ENCODE measurements at regions not wholly inside any gene's neighbourhood (a gene's known extent, or its start where the extent isn't known, plus 50 kb on each side); places are given as distances from the start of the nearest gene placed in this dataset.

DNA sequence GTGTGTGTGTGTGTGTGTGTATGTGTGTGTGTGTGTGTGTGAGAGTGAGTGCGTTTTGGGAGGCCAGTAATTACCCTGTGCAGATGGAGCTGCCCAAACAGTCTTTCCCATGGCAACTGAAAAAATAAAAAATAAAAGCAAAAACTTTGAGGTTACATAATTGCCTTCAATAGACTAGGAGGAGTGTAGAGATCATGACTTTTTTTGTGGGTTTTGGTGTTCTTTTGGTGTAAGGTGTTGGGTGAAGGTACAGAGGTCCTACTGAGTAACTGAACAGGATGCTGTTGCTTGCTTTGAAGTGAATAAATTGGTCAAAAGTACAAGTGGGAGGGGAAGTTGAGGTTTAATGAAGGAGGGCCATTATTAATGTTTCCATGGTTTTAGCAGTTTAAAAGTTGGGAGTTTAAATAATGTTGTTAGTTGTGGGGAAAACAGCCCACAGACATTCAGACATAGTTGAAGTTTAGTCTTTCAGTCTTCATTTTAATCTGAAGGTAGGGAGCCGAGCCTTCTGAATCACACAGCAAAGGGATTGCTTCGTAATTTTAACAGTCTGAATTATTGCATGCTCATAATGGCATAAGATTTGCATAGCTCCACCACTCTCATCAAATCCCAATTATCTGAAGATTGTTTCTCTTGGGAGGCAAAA is 251.4 kb downstream of the PRL start:
- WGBS = 77% methylated on average over 3 of the region's 3 CpGs
- TF ChIP-seq, protein P1, sequence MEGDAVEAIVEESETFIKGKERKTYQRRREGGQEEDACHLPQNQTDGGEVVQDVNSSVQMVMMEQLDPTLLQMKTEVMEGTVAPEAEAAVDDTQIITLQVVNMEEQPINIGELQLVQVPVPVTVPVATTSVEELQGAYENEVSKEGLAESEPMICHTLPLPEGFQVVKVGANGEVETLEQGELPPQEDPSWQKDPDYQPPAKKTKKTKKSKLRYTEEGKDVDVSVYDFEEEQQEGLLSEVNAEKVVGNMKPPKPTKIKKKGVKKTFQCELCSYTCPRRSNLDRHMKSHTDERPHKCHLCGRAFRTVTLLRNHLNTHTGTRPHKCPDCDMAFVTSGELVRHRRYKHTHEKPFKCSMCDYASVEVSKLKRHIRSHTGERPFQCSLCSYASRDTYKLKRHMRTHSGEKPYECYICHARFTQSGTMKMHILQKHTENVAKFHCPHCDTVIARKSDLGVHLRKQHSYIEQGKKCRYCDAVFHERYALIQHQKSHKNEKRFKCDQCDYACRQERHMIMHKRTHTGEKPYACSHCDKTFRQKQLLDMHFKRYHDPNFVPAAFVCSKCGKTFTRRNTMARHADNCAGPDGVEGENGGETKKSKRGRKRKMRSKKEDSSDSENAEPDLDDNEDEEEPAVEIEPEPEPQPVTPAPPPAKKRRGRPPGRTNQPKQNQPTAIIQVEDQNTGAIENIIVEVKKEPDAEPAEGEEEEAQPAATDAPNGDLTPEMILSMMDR (IDR thresholded peaks at IDR 0.05) = no peak
- no peak for TF ChIP-seq POLR2AphosphoS5 (IDR thresholded peaks at IDR 0.05)
- TF ChIP-seq EP300 (IDR thresholded peaks at IDR 0.05) = no peak
- no peak for TF ChIP-seq POLR2A (IDR thresholded peaks at IDR 0.05)
- H3K4me3 ChIP-seq = no peak overlapping the region
- no peaks in the 10 kb centered on the region for H3K9me3 ChIP-seq
- H3K36me3 ChIP-seq = no peaks in the 10 kb centered on the region
- no peak overlapping the region for H3K27ac ChIP-seq
- no peaks in the 10 kb centered on the region for H3K27me3 ChIP-seq
- peaks cover 20% of the 10 kb centered on the region for H3K4me1 ChIP-seq
- no peak for DNase-seq (ENCODE audit: low spot score in 2 of 2)

GRCh38 chr6:22049002-22049401 is 247.8 kb downstream of the PRL start:
- Histone ChIP-seq H3K9me3 (no peaks in the 10 kb centered on the region), H3K27ac (no peak overlapping the region)

GRCh38 chr6:22053391-22053997 is 243.3 kb downstream of the PRL start:
- H3K9me3 ChIP-seq = no peaks in the 10 kb centered on the region
- WGBS = 87% methylated on average over 3 of the region's 3 CpGs
- TF ChIP-seq EP300 (IDR thresholded peaks at IDR 0.05) (no peak), POLR2AphosphoS5 (IDR thresholded peaks at IDR 0.05) (no peak), POLR2A (IDR thresholded peaks at IDR 0.05) (no peak)
- TF ChIP-seq, protein P1 (IDR thresholded peaks at IDR 0.05) = no peak
- no peak overlapping the region for H3K27ac ChIP-seq
- H3K36me3 ChIP-seq = no peaks in the 10 kb centered on the region
- no peaks in the 10 kb centered on the region for H3K27me3 ChIP-seq
- DNase-seq (ENCODE audit: low spot score in 2 of 2) = no peak
- H3K4me3 ChIP-seq = no peak overlapping the region
- peaks cover 10% of the 10 kb centered on the region for H3K4me1 ChIP-seq

More at GRCh38 chr6:22049002-22049401, 247.8 kb downstream of the PRL start:
- TF ChIP-seq POLR2A (IDR thresholded peaks at IDR 0.05) (no peak), POLR2AphosphoS5 (IDR thresholded peaks at IDR 0.05) (no peak), EP300 (IDR thresholded peaks at IDR 0.05) (no peak)
- Histone ChIP-seq H3K4me1 (peaks cover 2% of the 10 kb centered on the region), H3K36me3 (no peaks in the 10 kb centered on the region), H3K27me3 (no peaks in the 10 kb centered on the region), H3K4me3 (no peak overlapping the region)
- DNase-seq (ENCODE audit: low spot score in 2 of 2) = no peak

GRCh38 chr6:22056398-22056797 is 240.4 kb downstream of the PRL start:
- TF ChIP-seq POLR2AphosphoS5 (IDR thresholded peaks at IDR 0.05) (no peak), POLR2A (IDR thresholded peaks at IDR 0.05) (no peak), EP300 (IDR thresholded peaks at IDR 0.05) (no peak)
- TF ChIP-seq, protein P1 (IDR thresholded peaks at IDR 0.05) = no peak
- H3K27ac ChIP-seq = no peak overlapping the region
- no peaks in the 10 kb centered on the region for H3K36me3 ChIP-seq
- WGBS = 43% methylated on average over 9 of the region's 9 CpGs
- H3K9me3 ChIP-seq = no peaks in the 10 kb centered on the region
- no peak overlapping the region for H3K4me3 ChIP-seq
- peaks cover 10% of the 10 kb centered on the region for H3K4me1 ChIP-seq
- no peak for DNase-seq (ENCODE audit: low spot score in 2 of 2)
- H3K27me3 ChIP-seq = no peaks in the 10 kb centered on the region

- 87% methylated on average over 2 of the region's 2 CpGs for WGBS
- Histone ChIP-seq H3K27ac (no peak overlapping the region), H3K27me3 (no peaks in the 10 kb centered on the region), H3K4me3 (no peak overlapping the region), H3K36me3 (no peaks in the 10 kb centered on the region), H3K9me3 (no peaks in the 10 kb centered on the region), H3K4me1 (peaks cover 10% of the 10 kb centered on the region)
- TF ChIP-seq, protein P1 (IDR thresholded peaks at IDR 0.05) = no peak
- TF ChIP-seq POLR2AphosphoS5 (IDR thresholded peaks at IDR 0.05) (no peak), POLR2A (IDR thresholded peaks at IDR 0.05) (no peak), EP300 (IDR thresholded peaks at IDR 0.05) (no peak)
- no peak for DNase-seq (ENCODE audit: low spot score in 2 of 2)
These were observed 238.9 kb downstream of the PRL start for GRCh38 chr6:22057962-22058361.

Data from suprapubic skin (tissue), 4 donors.